Head of caudate nucleus (tissue), 42 donors: ENCODE measurements at regions not wholly inside any gene's neighbourhood (a gene's known extent, or its start where the extent isn't known, plus 50 kb on each side); places are given as distances from the start of the nearest gene placed in this dataset.

Experiments used
- DNase-seq, 42 donors: peaks; one replicate each; pipeline versions ENCODE4 v3.0.0 to v3.0.0-alpha.2; 2020 to 2021; ENCODE audit warnings: mixed read lengths in 7 of 42
- intact Hi-C: fragments of 100-400 bp; cut with DNase I; formaldehyde crosslinking; loops from one replicate; pipeline ENCODE4 v1.15.0; 2022

GRCh38 chr10:36183056-36183455 is 541.0 kb upstream of the FZD8 start:
- no peak for DNase-seq
- intact Hi-C loops, result no loop called here

- intact Hi-C loops, result no loop called here
- no peak for DNase-seq
Observed at GRCh38 chr10:36182606-36183005, 540.5 kb upstream of the FZD8 start.

GRCh38 chr10:36182179-36182566 is 540.1 kb upstream of the FZD8 start:
- DNase-seq, result no peak
- intact Hi-C loops, result no loop called here

GRCh38 chr10:36181426-36182178 is 539.5 kb upstream of the FZD8 start:
- intact Hi-C loops, result no loop called here
- no peak for DNase-seq

- intact Hi-C loops, result no loop called here
- DNase-seq, result no peak
Observed at GRCh38 chr10:36178616-36179015, 536.5 kb upstream of the FZD8 start.

- no peak for DNase-seq
- intact Hi-C loops, result no loop called here
Observed at GRCh38 chr10:36177071-36177470, 535.0 kb upstream of the FZD8 start.

GRCh38 chr10:36175954-36176353 is 533.9 kb upstream of the FZD8 start:
- DNase-seq, result no peak
- intact Hi-C loops, result no loop called here

GRCh38 chr10:36173364-36173763 is 531.3 kb upstream of the FZD8 start:
- intact Hi-C loops, result no loop called here
- DNase-seq, result no peak

- DNase-seq, result no peak
- intact Hi-C loops, result no loop called here
Observed at GRCh38 chr10:36171953-36172940, 530.2 kb upstream of the FZD8 start.

- DNase-seq, result no peak
- intact Hi-C loops, result no loop called here
Observed at GRCh38 chr10:36171556-36171952, 529.5 kb upstream of the FZD8 start.

- DNase-seq, result no peak
- intact Hi-C loops, result no loop called here
Observed at GRCh38 chr10:36170943-36171501, 528.9 kb upstream of the FZD8 start.

- no peak for DNase-seq
- intact Hi-C loops, result no loop called here
Observed at GRCh38 chr10:36170142-36170719, 528.1 kb upstream of the FZD8 start.

- intact Hi-C loops, result no loop called here
- no peak for DNase-seq
Observed at GRCh38 chr10:36168777-36169176, 526.7 kb upstream of the FZD8 start.

GRCh38 chr10:36164556-36165504 is 522.7 kb upstream of the FZD8 start:
- DNase-seq, result no peak
- intact Hi-C loops, result no loop called here

- no peak for DNase-seq
- intact Hi-C loops, result no loop called here
Observed at GRCh38 chr10:36163827-36164226, 521.7 kb upstream of the FZD8 start.

GRCh38 chr10:36157486-36157885 is 515.4 kb upstream of the FZD8 start:
- intact Hi-C loops, result no loop called here
- no peak for DNase-seq

GRCh38 chr10:36148207-36148606 is 506.1 kb upstream of the FZD8 start:
- DNase-seq, result no peak
- intact Hi-C loops, result no loop called here

GRCh38 chr10:36147529-36147928 is 505.4 kb upstream of the FZD8 start:
- intact Hi-C loops, result no loop called here
- no peak for DNase-seq
